PC-3 (cell line): ENCODE measurements at regions not wholly inside any gene's neighbourhood (a gene's known extent, or its start where the extent isn't known, plus 50 kb on each side); places are given as distances from the start of the nearest gene placed in this dataset.

Experiments
- EZH2phosphoT487 ChIP-seq: fragments of 300-600 bp; sonication (generic); IDR thresholded peaks from 2 replicates; pipeline ENCODE4 v1.6.1; 2018; ENCODE audit warnings: mild to moderate bottlenecking, antibody characterized with exemption, low read length, borderline replicate concordance
- TF ChIP-seq, protein P1 (sequence below): fragments of 300-600 bp; sonication (generic); conservative IDR thresholded peaks from 2 replicates; pipeline ENCODE4 v1.5.1; 2017; ENCODE audit warnings: antibody characterized with exemption, low read depth, mild to moderate bottlenecking, low read length

DNA sequence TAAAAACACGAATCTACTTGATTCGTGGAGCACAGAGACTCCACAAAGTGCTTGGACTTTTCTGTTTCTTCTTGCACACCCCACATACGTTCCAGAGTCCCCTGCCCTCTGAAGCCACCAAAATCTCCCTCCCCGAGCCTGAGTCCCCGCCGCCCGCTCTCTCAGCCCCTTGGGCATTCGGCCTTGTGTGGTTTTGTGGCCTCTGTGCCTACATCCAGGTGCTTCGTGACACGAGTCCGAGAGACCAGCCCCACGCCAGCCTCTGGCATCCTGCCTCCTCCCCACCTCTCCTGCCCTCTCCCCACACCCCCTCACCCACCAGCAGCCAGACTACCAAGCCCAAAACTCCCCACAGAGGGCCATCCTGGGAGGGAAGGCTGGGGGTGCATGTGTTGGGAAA, 87.8 kb upstream of the PPP1R26 start:
- TF ChIP-seq EZH2phosphoT487, result no peak
- TF ChIP-seq, protein P1, sequence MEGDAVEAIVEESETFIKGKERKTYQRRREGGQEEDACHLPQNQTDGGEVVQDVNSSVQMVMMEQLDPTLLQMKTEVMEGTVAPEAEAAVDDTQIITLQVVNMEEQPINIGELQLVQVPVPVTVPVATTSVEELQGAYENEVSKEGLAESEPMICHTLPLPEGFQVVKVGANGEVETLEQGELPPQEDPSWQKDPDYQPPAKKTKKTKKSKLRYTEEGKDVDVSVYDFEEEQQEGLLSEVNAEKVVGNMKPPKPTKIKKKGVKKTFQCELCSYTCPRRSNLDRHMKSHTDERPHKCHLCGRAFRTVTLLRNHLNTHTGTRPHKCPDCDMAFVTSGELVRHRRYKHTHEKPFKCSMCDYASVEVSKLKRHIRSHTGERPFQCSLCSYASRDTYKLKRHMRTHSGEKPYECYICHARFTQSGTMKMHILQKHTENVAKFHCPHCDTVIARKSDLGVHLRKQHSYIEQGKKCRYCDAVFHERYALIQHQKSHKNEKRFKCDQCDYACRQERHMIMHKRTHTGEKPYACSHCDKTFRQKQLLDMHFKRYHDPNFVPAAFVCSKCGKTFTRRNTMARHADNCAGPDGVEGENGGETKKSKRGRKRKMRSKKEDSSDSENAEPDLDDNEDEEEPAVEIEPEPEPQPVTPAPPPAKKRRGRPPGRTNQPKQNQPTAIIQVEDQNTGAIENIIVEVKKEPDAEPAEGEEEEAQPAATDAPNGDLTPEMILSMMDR, result no peak
